Gastroesophageal sphincter (tissue), 3 donors: ENCODE measurements at regions not wholly inside any gene's neighbourhood (a gene's known extent, or its start where the extent isn't known, plus 50 kb on each side); places are given as distances from the start of the nearest gene placed in this dataset.

Experiments used
- EP300 ChIP-seq: sonication (generic); formaldehyde crosslinking; IDR thresholded peaks from one replicate; pipeline ENCODE4 v1.6.1; 2017; ENCODE audit warnings: antibody characterized with exemption, mild to moderate bottlenecking
- POLR2A ChIP-seq, 2 donors: fragments of 450-650 bp; IDR thresholded peaks; one replicate each; pipeline ENCODE4 v1.6.1; 2017; ENCODE audit warnings: antibody characterized with exemption in 2 of 2, mild to moderate bottlenecking in 2 of 2, moderate library complexity in 1 of 2
- TF ChIP-seq, protein P1 (sequence below), 4 experiments: fragments of 200-600 bp in 2 of 4; fragments of 450-650 bp in 2 of 4; sonication (generic) in 1 of 4; IDR thresholded peaks; one replicate each; pipeline ENCODE4 v1.5.1; 2017 to 2019; ENCODE audit warnings: antibody characterized with exemption in 4 of 4, mild to moderate bottlenecking in 2 of 4, moderate library complexity in 2 of 4

DNA sequence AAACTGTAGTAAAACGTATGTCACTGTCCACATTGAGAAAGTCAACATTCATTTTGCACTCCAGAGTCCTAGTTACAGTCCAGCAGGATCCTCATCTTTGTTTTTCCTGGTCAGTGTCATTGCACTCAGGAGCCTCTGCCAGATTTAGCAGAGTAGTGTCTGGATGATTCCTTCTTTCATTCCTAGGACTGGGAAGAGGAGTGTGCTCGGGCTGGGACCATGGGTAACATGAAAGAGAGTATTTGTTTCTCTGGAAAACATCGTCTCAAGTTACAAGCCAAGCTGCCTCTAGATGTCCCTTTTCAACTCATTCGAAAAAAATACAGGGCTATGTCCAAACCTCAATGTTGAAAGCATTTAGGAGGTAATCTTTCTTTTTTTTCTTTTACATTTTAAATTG is 69.9 kb upstream of the TNIP3 start:
- TF ChIP-seq, protein P1, sequence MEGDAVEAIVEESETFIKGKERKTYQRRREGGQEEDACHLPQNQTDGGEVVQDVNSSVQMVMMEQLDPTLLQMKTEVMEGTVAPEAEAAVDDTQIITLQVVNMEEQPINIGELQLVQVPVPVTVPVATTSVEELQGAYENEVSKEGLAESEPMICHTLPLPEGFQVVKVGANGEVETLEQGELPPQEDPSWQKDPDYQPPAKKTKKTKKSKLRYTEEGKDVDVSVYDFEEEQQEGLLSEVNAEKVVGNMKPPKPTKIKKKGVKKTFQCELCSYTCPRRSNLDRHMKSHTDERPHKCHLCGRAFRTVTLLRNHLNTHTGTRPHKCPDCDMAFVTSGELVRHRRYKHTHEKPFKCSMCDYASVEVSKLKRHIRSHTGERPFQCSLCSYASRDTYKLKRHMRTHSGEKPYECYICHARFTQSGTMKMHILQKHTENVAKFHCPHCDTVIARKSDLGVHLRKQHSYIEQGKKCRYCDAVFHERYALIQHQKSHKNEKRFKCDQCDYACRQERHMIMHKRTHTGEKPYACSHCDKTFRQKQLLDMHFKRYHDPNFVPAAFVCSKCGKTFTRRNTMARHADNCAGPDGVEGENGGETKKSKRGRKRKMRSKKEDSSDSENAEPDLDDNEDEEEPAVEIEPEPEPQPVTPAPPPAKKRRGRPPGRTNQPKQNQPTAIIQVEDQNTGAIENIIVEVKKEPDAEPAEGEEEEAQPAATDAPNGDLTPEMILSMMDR (IDR thresholded peaks at IDR 0.05), result no peak
- TF ChIP-seq POLR2A (IDR thresholded peaks at IDR 0.05) (no peak), EP300 (no peak)
